Astrocyte of the cerebellum (primary cell): ENCODE measurements at regions not wholly inside any gene's neighbourhood (a gene's known extent, or its start where the extent isn't known, plus 50 kb on each side); places are given as distances from the start of the nearest gene placed in this dataset.

Experiments
- DNase-seq: peaks from one replicate; pipeline ENCODE4 v3.0.0-alpha.2; 2011; ENCODE audit warnings: low read depth
- H3K4me3 ChIP-seq: 2 replicates; pipeline ENCODE4 v1.5.1; 2011; ENCODE audit warnings: mild to moderate bottlenecking, low read depth, low read length, moderate library complexity
- in situ Hi-C: cut with HindIII; loops from 2 replicates; pipeline ENCODE4 v1.10.0; 2017; ENCODE audit warnings: low sequenced_read_pairs
- TF ChIP-seq, protein P1 (sequence below): IDR thresholded peaks from 2 replicates; pipeline ENCODE4 v1.5.1; 2012; ENCODE audit warnings: low read length, low read depth, moderate library complexity, mild to moderate bottlenecking; ENCODE audit errors: missing control alignments

DNA sequence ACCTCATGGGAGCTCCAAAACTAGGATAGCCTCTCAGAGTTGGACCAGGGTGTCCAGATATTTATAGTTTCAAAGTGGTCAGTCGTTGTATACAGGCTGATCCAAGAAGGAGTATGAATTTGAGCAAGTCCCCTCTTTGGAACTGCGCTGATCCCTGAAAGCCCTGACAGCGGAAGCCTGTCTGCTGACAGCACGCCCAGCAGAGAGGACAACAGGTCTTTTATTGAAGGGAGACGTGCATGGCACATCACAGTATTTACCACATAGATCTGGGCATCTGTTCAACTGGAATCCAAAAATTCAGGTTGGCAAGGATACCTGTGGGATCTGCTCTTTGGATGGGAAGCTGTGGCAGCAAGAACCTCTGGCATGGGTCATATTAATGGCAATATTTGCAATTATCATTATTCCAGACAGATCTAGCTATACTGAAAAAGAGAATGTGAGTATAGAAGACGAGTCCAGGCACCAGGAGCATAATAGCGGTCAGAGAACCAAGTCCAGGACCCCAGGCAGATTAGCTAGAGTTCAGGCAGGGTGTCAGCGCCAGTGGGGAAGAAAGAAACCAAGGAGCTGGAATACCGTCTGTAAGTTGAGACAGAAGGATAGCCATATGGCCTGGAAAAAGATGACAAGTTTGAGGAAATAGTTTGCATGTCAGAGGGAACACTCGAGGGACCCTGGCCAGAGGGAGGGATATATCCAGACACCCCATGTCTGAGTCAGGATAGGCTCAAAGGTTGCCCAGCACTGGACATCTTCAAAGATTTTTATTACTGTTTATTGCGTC, 260.4 kb upstream of the FANCL start:
- no peak for DNase-seq
- in situ Hi-C loops = no loop called here
- TF ChIP-seq, protein P1, sequence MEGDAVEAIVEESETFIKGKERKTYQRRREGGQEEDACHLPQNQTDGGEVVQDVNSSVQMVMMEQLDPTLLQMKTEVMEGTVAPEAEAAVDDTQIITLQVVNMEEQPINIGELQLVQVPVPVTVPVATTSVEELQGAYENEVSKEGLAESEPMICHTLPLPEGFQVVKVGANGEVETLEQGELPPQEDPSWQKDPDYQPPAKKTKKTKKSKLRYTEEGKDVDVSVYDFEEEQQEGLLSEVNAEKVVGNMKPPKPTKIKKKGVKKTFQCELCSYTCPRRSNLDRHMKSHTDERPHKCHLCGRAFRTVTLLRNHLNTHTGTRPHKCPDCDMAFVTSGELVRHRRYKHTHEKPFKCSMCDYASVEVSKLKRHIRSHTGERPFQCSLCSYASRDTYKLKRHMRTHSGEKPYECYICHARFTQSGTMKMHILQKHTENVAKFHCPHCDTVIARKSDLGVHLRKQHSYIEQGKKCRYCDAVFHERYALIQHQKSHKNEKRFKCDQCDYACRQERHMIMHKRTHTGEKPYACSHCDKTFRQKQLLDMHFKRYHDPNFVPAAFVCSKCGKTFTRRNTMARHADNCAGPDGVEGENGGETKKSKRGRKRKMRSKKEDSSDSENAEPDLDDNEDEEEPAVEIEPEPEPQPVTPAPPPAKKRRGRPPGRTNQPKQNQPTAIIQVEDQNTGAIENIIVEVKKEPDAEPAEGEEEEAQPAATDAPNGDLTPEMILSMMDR = no peak
- no peak overlapping the region for H3K4me3 ChIP-seq

DNA sequence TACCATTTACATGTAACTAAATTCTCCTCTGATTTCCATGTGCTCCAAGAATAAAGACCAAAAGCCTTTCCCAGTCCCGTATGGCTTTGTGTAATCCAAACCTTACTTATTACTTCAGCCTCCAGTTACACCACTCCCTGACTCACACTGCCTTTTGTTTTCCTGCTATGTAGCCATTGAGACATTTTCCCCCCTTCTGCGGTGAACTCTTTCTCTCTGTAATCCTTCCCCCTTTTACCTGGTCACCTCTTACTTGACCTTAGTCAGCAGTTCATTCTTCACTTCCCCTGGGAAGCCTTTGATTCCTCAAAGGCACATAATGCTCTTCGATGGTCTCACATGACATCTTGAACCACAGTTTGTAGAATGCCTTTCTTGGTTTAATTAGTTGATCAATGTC, 256.0 kb upstream of the FANCL start:
- H3K4me3 ChIP-seq = no peak overlapping the region
- no peak for DNase-seq
- TF ChIP-seq, protein P1 = no peak
- in situ Hi-C loops = no loop called here

DNA sequence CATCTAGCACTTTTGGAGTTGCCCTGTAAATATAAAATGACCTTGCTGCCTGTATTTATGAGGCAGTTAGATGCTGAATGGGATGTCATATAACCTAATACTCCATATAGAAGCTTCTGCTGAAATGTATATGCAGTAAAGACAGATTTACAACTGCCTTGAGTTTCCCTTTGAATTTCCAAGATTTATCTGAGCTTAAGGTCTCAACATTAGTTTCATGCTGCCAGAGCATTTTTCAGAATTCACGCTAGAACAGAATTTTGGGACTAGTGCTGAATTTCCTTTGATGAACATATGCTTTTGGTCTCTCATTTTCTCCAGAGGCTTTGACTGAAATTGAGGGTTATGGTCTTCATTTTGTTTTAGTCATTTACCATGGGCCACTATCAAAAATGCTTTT, 254.7 kb upstream of the FANCL start:
- DNase-seq = no peak
- no peak overlapping the region for H3K4me3 ChIP-seq
- TF ChIP-seq, protein P1 = no peak
- in situ Hi-C loops = no loop called here

DNA sequence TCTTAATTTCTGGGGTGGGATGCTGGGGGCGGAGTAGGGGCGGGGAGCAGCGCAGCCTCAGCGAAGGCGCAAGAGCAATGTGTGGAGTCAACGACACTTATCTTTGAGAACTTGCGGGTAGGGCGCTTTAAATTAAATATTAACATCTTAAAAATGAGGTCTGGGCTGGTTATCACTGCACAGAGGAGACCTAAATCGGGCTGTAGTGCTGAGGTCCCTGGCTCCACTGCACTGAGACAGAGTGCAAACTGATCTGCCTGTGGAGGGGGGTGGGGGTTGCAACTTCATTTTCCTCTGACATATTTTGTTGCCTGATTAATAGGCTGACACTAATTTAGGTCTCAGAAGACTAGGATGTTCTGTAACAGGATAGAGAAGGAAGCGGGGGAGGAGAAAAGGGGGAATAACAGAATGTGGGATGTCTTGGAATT, 253.0 kb upstream of the FANCL start:
- TF ChIP-seq, protein P1 = no peak
- in situ Hi-C loops = no loop called here
- H3K4me3 ChIP-seq = no peak overlapping the region
- no peak for DNase-seq

DNA sequence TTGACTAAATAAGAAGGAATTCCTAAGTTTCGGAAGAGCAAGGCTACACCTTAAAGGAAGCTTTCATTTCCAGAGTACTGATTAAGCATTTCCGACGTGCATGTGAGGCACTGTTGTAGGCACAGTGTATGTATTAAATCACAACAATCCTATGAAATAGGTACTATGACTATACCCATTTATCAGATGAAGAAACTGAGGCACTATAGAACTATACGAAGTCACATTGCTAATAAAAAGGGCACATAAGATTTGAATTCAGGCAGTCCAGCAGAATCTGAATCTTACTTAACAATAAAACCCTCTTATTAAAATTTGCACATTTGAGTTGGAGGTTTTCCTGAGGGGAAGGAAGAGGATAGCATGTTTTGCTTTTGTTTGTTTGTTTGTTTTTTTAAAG, 243.5 kb upstream of the FANCL start:
- no peak overlapping the region for H3K4me3 ChIP-seq

DNA sequence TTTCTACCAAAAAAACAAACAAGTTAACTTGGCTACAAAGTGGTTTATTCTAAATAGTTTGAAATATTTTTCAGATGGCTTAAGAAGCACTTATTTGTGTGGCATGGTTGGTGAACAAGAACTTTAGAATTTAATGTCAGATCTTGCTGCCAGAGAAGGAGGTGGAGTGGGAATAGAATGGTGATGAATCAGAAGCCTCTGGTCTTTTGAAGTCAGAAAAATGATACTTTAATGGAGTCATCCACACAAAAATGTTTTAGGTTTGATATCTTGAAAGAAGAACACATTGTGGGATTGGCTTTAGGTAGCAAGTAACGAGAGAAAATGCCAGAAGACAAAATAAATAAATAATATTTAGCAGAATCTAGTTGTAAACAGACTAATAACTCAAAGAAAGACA, 243.1 kb upstream of the FANCL start:
- DNase-seq = peak; percentile 69
- in situ Hi-C loops = no loop called here
- no peak overlapping the region for H3K4me3 ChIP-seq
- TF ChIP-seq, protein P1 = no peak

More for the DNA sequence above, 243.5 kb upstream of the FANCL start:
- no peak for DNase-seq
- TF ChIP-seq, protein P1 = no peak
- in situ Hi-C loops = no loop called here
